ENCODE measurements at regions not wholly inside any gene's neighbourhood (a gene's known extent, or its start where the extent isn't known, plus 50 kb on each side); places are given as distances from the start of the nearest gene placed in this dataset.

- H3K9me3 Mint-ChIP-seq = no peaks in the 10 kb centered on the region
- H3K36me3 ChIP-seq (ENCODE audit: control insufficient read depth, insufficient read depth, low read length) = no peaks in the 10 kb centered on the region
- no peaks in the 10 kb centered on the region for H3K4me1 Mint-ChIP-seq
- no peaks in the 10 kb centered on the region for H3K4me1 ChIP-seq (ENCODE audit: control insufficient read depth, insufficient read depth, low read length, poor library complexity, severe bottlenecking)
- no peak overlapping the region for H3K4me3 ChIP-seq (ENCODE audit: low read depth, low read length)
- H3K27ac ChIP-seq (ENCODE audit: insufficient read depth, low read length, poor library complexity, severe bottlenecking) = no peak overlapping the region
- no peak overlapping the region for H3K4me3 Mint-ChIP-seq
- H3K27ac Mint-ChIP-seq = no peak overlapping the region
- no peaks in the 10 kb centered on the region for H3K36me3 Mint-ChIP-seq
- H3K9me3 ChIP-seq (ENCODE audit: control insufficient read depth in 2 of 2, low read length in 2 of 2) = no peaks in the 10 kb centered on the region
- no peak for DNase-seq
- no peak for ATAC-seq (ENCODE audit: low read depth in 2 of 2)
- no peaks in the 10 kb centered on the region for H3K27me3 ChIP-seq (ENCODE audit: control insufficient read depth, insufficient read depth, low read length)
- no peaks in the 10 kb centered on the region for H3K27me3 Mint-ChIP-seq
These were observed 305.9 kb downstream of the KLF5 start for GRCh38 chr13:73364736-73365135.

GRCh38 chr13:73358606-73359095 lies 299.8 kb downstream of the KLF5 start:
- Mint-ChIP-seq H3K4me3 (no peak overlapping the region), H3K27ac (peak overlapping the region in 1 of 3 donors; percentile 67), H3K36me3 (no peaks in the 10 kb centered on the region), H3K9me3 (peaks cover 0 to 6% (median 0%) of the 10 kb centered on the region in 7 donors), H3K4me1 (no peaks in the 10 kb centered on the region), H3K27me3 (no peaks in the 10 kb centered on the region)
- DNase-seq (no peak), ATAC-seq (ENCODE audit: low read depth in 2 of 2) (no peak)
- Histone ChIP-seq H3K27me3 (ENCODE audit: control insufficient read depth, insufficient read depth, low read length) (no peaks in the 10 kb centered on the region), H3K4me3 (ENCODE audit: low read depth, low read length) (no peak overlapping the region), H3K4me1 (ENCODE audit: control insufficient read depth, insufficient read depth, low read length, poor library complexity, severe bottlenecking) (no peaks in the 10 kb centered on the region), H3K27ac (ENCODE audit: insufficient read depth, low read length, poor library complexity, severe bottlenecking) (no peak overlapping the region), H3K9me3 (ENCODE audit: control insufficient read depth in 2 of 2, low read length in 2 of 2) (no peaks in the 10 kb centered on the region), H3K36me3 (ENCODE audit: control insufficient read depth, insufficient read depth, low read length) (no peaks in the 10 kb centered on the region)

GRCh38 chr13:73355134-73355533 lies 296.3 kb downstream of the KLF5 start:
- DNase-seq = no peak
- Mint-ChIP-seq H3K36me3 (no peaks in the 10 kb centered on the region), H3K27ac (no peak overlapping the region), H3K4me3 (no peak overlapping the region), H3K27me3 (no peaks in the 10 kb centered on the region), H3K9me3 (peaks cover 0 to 6% (median 0%) of the 10 kb centered on the region in 7 donors), H3K4me1 (no peaks in the 10 kb centered on the region)
- no peak overlapping the region for H3K4me3 ChIP-seq (ENCODE audit: low read depth, low read length)
- no peak overlapping the region for H3K27ac ChIP-seq (ENCODE audit: insufficient read depth, low read length, poor library complexity, severe bottlenecking)
- H3K9me3 ChIP-seq (ENCODE audit: control insufficient read depth in 2 of 2, low read length in 2 of 2) = no peaks in the 10 kb centered on the region
- ATAC-seq (ENCODE audit: low read depth in 2 of 2) = no peak
- H3K36me3 ChIP-seq (ENCODE audit: control insufficient read depth, insufficient read depth, low read length) = no peaks in the 10 kb centered on the region
- no peaks in the 10 kb centered on the region for H3K4me1 ChIP-seq (ENCODE audit: control insufficient read depth, insufficient read depth, low read length, poor library complexity, severe bottlenecking)
- no peaks in the 10 kb centered on the region for H3K27me3 ChIP-seq (ENCODE audit: control insufficient read depth, insufficient read depth, low read length)

GRCh38 chr13:73351730-73352129 lies 292.9 kb downstream of the KLF5 start:
- Histone ChIP-seq H3K4me1 (ENCODE audit: control insufficient read depth, insufficient read depth, low read length, poor library complexity, severe bottlenecking) (no peaks in the 10 kb centered on the region), H3K4me3 (ENCODE audit: low read depth, low read length) (no peak overlapping the region), H3K36me3 (ENCODE audit: control insufficient read depth, insufficient read depth, low read length) (no peaks in the 10 kb centered on the region), H3K27ac (ENCODE audit: insufficient read depth, low read length, poor library complexity, severe bottlenecking) (no peak overlapping the region), H3K27me3 (ENCODE audit: control insufficient read depth, insufficient read depth, low read length) (peaks cover 3% of the 10 kb centered on the region), H3K9me3 (ENCODE audit: control insufficient read depth in 2 of 2, low read length in 2 of 2) (no peaks in the 10 kb centered on the region)
- H3K27ac Mint-ChIP-seq = no peak overlapping the region
- peaks cover 0 to 4% (median 0%) of the 10 kb centered on the region in 7 donors for H3K9me3 Mint-ChIP-seq
- no peak overlapping the region for H3K4me3 Mint-ChIP-seq
- H3K36me3 Mint-ChIP-seq = no peaks in the 10 kb centered on the region
- no peaks in the 10 kb centered on the region for H3K4me1 Mint-ChIP-seq
- DNase-seq (no peak), ATAC-seq (ENCODE audit: low read depth in 2 of 2) (no peak)
- peaks cover 6% of the 10 kb centered on the region for H3K27me3 Mint-ChIP-seq

GRCh38 chr13:73341748-73342147 lies 282.9 kb downstream of the KLF5 start:
- H3K9me3 ChIP-seq (ENCODE audit: control insufficient read depth in 2 of 2, low read length in 2 of 2) = no peaks in the 10 kb centered on the region
- no peak overlapping the region for H3K4me3 Mint-ChIP-seq
- H3K36me3 Mint-ChIP-seq = no peaks in the 10 kb centered on the region
- H3K4me3 ChIP-seq (ENCODE audit: low read depth, low read length) = no peak overlapping the region
- no peaks in the 10 kb centered on the region for H3K4me1 ChIP-seq (ENCODE audit: control insufficient read depth, insufficient read depth, low read length, poor library complexity, severe bottlenecking)
- H3K27ac Mint-ChIP-seq = no peak overlapping the region
- ATAC-seq (ENCODE audit: low read depth in 2 of 2) (no peak), DNase-seq (no peak)
- H3K36me3 ChIP-seq (ENCODE audit: control insufficient read depth, insufficient read depth, low read length) = no peaks in the 10 kb centered on the region
- peaks cover 0 to 1% (median 0%) of the 10 kb centered on the region in 7 donors for H3K9me3 Mint-ChIP-seq
- no peak overlapping the region for H3K27ac ChIP-seq (ENCODE audit: insufficient read depth, low read length, poor library complexity, severe bottlenecking)
- no peaks in the 10 kb centered on the region for H3K27me3 ChIP-seq (ENCODE audit: control insufficient read depth, insufficient read depth, low read length)
- no peaks in the 10 kb centered on the region for H3K4me1 Mint-ChIP-seq
- H3K27me3 Mint-ChIP-seq = no peaks in the 10 kb centered on the region

- H3K27ac ChIP-seq (ENCODE audit: insufficient read depth, low read length, poor library complexity, severe bottlenecking) = no peak overlapping the region
- H3K9me3 ChIP-seq (ENCODE audit: control insufficient read depth in 2 of 2, low read length in 2 of 2) = no peaks in the 10 kb centered on the region
- no peak overlapping the region for H3K4me3 ChIP-seq (ENCODE audit: low read depth, low read length)
- H3K4me3 Mint-ChIP-seq = no peak overlapping the region
- no peak for DNase-seq
- H3K36me3 Mint-ChIP-seq = no peaks in the 10 kb centered on the region
- H3K27ac Mint-ChIP-seq = no peak overlapping the region
- no peaks in the 10 kb centered on the region for H3K27me3 ChIP-seq (ENCODE audit: control insufficient read depth, insufficient read depth, low read length)
- peaks cover 0 to 1% (median 0%) of the 10 kb centered on the region in 7 donors for H3K9me3 Mint-ChIP-seq
- H3K4me1 ChIP-seq (ENCODE audit: control insufficient read depth, insufficient read depth, low read length, poor library complexity, severe bottlenecking) = no peaks in the 10 kb centered on the region
- H3K27me3 Mint-ChIP-seq = no peaks in the 10 kb centered on the region
- H3K36me3 ChIP-seq (ENCODE audit: control insufficient read depth, insufficient read depth, low read length) = no peaks in the 10 kb centered on the region
- peaks cover 0 to 2% (median 0%) of the 10 kb centered on the region in 4 donors for H3K4me1 Mint-ChIP-seq
- ATAC-seq (ENCODE audit: low read depth in 2 of 2) = no peak
These were observed 281.3 kb downstream of the KLF5 start for GRCh38 chr13:73340069-73340468.

GRCh38 chr13:73339086-73339485 lies 280.3 kb downstream of the KLF5 start:
- H3K4me1 ChIP-seq (ENCODE audit: control insufficient read depth, insufficient read depth, low read length, poor library complexity, severe bottlenecking) = no peaks in the 10 kb centered on the region
- DNase-seq = no peak
- H3K27ac ChIP-seq (ENCODE audit: insufficient read depth, low read length, poor library complexity, severe bottlenecking) = no peak overlapping the region
- Mint-ChIP-seq H3K4me3 (no peak overlapping the region), H3K9me3 (peaks cover 0 to 1% (median 0%) of the 10 kb centered on the region in 7 donors), H3K27ac (no peak overlapping the region), H3K36me3 (no peaks in the 10 kb centered on the region), H3K4me1 (peaks cover 0 to 2% (median 0%) of the 10 kb centered on the region in 4 donors), H3K27me3 (no peaks in the 10 kb centered on the region)
- H3K9me3 ChIP-seq (ENCODE audit: control insufficient read depth in 2 of 2, low read length in 2 of 2) = no peaks in the 10 kb centered on the region
- no peak for ATAC-seq (ENCODE audit: low read depth in 2 of 2)
- no peak overlapping the region for H3K4me3 ChIP-seq (ENCODE audit: low read depth, low read length)
- no peaks in the 10 kb centered on the region for H3K36me3 ChIP-seq (ENCODE audit: control insufficient read depth, insufficient read depth, low read length)
- H3K27me3 ChIP-seq (ENCODE audit: control insufficient read depth, insufficient read depth, low read length) = no peaks in the 10 kb centered on the region

- H3K4me3 ChIP-seq (ENCODE audit: low read depth, low read length) = no peak overlapping the region
- H3K27me3 Mint-ChIP-seq = no peaks in the 10 kb centered on the region
These were observed 279.6 kb downstream of the KLF5 start for GRCh38 chr13:73338389-73338788.

More at GRCh38 chr13:73338389-73338788, 279.6 kb downstream of the KLF5 start:
- ATAC-seq (ENCODE audit: low read depth in 2 of 2) = no peak
- no peaks in the 10 kb centered on the region for H3K36me3 Mint-ChIP-seq
- DNase-seq = no peak
- Histone ChIP-seq H3K36me3 (ENCODE audit: control insufficient read depth, insufficient read depth, low read length) (no peaks in the 10 kb centered on the region), H3K27me3 (ENCODE audit: control insufficient read depth, insufficient read depth, low read length) (no peaks in the 10 kb centered on the region), H3K9me3 (ENCODE audit: control insufficient read depth in 2 of 2, low read length in 2 of 2) (no peaks in the 10 kb centered on the region), H3K4me1 (ENCODE audit: control insufficient read depth, insufficient read depth, low read length, poor library complexity, severe bottlenecking) (no peaks in the 10 kb centered on the region), H3K27ac (ENCODE audit: insufficient read depth, low read length, poor library complexity, severe bottlenecking) (no peak overlapping the region)
- H3K9me3 Mint-ChIP-seq = peaks cover 0 to 1% (median 0%) of the 10 kb centered on the region in 7 donors
- no peak overlapping the region for H3K27ac Mint-ChIP-seq
- H3K4me3 Mint-ChIP-seq = no peak overlapping the region
- peaks cover 0 to 2% (median 0%) of the 10 kb centered on the region in 4 donors for H3K4me1 Mint-ChIP-seq

Data from CD4-positive, CD25-positive, alpha-beta regulatory T cell (primary cell).